Posterior vena cava (tissue), 2 donors: ENCODE measurements at regions not wholly inside any gene's neighbourhood (a gene's known extent, or its start where the extent isn't known, plus 50 kb on each side); places are given as distances from the start of the nearest gene placed in this dataset.
"Not testable (repeated sequence)": the region's sequence is repeated elsewhere in the genome, so short reads cannot be mapped to it uniquely, and the experiment has no call there.

ENCODE experiments used
- DNase-seq: peaks from one replicate; pipeline ENCODE4 v3.0.0-alpha.2; 2020; ENCODE audit warnings: low spot score
- intact Hi-C, 2 donors: fragments of 100-400 bp; cut with DNase I; formaldehyde crosslinking; loops; one replicate each; pipeline versions ENCODE4 v1.14.1 to v1.14.2; 2022 to 2023
- donor health status: DM: yes; HTN: yes; CAD: no.
- donor health status: DM: yes; HTN: yes; CAD: no.

DNA sequence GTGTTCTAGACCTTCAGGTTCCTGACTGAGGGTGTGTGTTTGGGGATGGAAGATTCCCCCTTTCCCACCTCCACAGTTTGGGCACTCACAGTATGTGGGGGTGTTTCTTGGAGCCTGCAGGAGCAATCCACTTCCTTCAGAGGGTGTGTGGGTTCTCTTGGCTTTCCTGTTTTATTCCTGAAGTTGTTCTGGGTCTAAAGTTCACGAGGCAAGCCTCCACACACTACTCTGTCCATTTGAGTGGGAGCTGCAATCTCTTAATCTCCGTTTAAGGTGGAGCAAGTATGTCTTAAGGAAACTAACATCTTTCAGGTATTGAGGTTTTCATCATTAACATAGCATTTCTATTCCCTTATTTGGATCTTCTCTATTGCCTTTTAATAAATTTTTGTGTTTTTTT is 141.8 kb downstream of the TENT5C start:
- no peak for DNase-seq
- intact Hi-C loops, result no loop called here

DNA sequence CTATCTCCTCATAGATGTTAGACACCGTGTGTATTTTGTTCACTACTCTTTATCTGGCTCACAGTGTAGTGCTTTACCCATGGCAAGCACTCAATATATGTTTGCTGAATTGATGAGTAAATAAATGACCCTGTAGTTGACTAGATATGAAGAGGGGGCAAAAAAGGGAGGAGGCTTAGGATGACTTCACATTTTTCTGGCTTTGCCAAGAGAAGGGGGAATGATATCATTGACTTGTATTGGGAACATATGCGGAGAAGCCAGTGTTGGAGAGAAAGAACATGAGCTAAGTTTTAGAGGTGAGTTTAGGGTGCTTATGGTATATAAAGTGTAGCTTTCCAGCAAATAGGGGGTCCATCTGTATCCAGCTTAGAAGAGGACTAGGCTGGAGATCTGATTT is 145.5 kb downstream of the TENT5C start:
- no peak for DNase-seq
- intact Hi-C loops, result loop anchor here (5.0 to 10.0 kb wide), 2 partner anchors 144 to 207 kb away; partner anchors contain the start of gene TENT5C (in 1 of the 2)

DNA sequence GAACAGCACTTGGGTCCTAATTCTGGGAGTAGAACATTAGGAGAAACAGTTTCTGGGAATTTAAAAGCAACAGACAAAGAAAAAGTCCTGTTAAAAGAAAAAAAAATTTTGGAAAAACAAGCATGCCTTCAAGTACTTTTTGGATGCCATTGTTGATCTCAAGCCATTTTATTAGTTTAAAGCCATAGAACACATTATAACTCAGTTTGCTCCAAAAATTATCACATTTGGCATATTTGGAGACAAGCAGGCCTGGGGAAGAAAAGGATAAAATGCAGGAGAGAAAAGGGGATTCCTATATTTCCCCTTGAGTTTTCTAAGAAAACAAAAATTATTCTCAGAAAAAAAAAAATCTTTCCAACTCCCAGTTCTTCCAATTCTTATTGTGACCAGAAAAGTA is 146.8 kb downstream of the TENT5C start:
- no peak for DNase-seq
- intact Hi-C loops, result loop anchor here (5.0 to 10.0 kb wide), 2 partner anchors 145 to 208 kb away; partner anchors contain the start of gene TENT5C (in 1 of the 2)

DNA sequence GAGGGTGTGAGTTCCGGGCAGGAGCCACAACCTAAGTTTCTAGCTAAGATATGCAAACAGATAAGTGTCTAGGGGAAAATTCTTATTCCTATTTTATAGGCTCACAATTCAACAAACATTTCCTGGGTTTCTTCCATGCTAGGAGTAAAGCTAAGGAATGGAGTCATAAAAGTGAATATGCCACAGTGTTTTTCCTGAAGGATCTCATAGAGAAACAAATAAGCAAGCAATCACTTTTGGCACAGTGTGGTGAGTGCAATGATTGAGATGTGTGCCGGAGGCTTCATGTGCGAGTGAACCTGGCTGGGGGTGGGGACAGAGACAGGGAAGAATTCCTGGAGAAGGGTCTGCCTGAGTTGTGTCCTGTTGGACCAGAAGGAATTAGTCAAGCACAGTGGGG is 147.4 kb downstream of the TENT5C start:
- intact Hi-C loops, result loop anchor here (5.0 to 10.0 kb wide), 2 partner anchors 146 to 208 kb away; partner anchors contain the start of gene TENT5C (in 1 of the 2)
- DNase-seq, result no peak

DNA sequence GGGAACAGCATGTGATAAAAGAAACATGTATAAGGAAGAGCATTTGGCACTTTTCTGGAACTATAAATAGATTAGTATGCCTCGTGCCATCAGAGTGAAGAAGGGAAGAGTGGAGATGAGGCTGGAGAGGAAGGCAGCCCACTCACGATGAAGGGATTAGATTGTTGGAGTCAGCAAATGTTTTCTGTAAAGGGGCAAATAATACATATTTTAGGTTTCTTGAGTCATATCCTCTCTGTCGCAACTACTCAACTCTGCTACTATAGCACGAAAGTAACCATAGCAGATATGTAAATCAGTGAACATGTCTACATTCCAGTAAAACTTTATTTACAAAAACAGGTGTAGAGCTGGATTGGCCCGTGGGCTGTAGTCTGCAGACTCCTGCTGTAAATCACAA is 147.8 kb downstream of the TENT5C start:
- intact Hi-C loops, result loop anchor here (5.0 to 10.0 kb wide), 2 partner anchors 146 to 209 kb away; partner anchors contain the start of gene TENT5C (in 1 of the 2)
- no peak for DNase-seq

DNA sequence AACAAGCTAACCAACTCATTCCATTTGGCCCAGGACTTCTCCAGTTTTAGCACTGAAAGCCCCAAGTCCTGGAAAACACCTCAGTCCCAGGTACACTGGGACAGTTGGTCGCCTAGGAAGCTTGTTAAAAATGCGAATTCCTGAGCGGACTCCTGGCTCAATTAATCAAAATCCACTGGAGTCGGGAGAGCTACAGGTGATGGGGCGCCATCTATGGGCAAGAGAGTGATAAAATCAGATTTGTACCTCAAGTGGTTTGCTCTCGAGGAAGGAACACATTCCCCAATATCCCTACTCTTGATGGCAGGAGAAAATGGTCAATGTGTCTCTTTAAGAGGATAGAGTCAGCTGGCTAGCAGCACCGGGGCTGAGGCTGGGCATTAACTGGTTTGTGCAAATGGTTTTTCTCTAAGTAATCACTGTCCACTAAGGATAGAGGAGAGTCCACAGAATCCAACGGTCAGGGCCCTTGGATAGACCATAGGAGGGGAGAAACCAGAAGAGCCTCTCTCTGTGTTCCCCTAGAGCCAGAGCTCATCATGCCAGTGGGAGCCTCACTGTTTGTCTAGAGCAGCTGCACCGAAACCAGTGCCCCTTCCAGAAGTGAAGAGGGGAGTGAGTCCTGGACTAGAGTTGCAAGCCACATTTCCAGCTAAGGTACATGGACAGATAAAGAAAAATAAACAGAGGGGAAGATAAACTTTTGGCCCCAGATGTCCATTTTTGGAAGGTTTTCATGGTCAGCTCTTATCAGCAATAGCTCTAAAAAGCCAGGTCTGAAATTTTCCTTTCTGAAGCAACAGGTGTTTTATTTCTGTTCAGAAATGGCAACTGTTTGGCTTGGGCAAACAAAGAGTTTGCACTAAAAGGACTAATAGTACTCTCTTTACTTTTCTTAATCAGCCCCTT is 148.5 kb downstream of the TENT5C start:
- DNase-seq, result no peak
- intact Hi-C loops, result loop anchor here (5.0 to 10.0 kb wide), 2 partner anchors 147 to 210 kb away; partner anchors contain the start of gene TENT5C (in 1 of the 2)

DNA sequence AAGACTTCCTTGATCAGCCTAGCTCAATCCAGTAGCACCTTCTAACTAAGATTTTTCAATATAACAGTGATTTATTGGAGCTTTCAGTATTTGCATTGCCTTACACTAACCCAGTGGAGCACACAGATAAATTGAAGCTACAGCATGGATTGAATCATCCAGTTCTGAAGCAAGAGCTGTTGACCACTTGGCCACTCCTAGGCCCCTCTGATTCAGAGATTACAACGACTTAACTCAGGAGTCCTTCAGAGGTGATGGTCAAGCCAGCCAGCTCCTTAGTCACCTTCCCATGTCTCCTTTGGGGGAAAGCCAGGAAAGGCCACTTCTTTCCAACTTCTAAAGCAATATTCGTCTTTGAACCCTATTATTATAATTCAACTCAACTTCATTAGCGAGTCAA is 151.8 kb downstream of the TENT5C start:
- intact Hi-C loops, result loop anchor here (5.0 to 10.0 kb wide), 3 partner anchors 213 to 245 kb away; no protein-coding TSS in a partner anchor
- DNase-seq, result no peak

DNA sequence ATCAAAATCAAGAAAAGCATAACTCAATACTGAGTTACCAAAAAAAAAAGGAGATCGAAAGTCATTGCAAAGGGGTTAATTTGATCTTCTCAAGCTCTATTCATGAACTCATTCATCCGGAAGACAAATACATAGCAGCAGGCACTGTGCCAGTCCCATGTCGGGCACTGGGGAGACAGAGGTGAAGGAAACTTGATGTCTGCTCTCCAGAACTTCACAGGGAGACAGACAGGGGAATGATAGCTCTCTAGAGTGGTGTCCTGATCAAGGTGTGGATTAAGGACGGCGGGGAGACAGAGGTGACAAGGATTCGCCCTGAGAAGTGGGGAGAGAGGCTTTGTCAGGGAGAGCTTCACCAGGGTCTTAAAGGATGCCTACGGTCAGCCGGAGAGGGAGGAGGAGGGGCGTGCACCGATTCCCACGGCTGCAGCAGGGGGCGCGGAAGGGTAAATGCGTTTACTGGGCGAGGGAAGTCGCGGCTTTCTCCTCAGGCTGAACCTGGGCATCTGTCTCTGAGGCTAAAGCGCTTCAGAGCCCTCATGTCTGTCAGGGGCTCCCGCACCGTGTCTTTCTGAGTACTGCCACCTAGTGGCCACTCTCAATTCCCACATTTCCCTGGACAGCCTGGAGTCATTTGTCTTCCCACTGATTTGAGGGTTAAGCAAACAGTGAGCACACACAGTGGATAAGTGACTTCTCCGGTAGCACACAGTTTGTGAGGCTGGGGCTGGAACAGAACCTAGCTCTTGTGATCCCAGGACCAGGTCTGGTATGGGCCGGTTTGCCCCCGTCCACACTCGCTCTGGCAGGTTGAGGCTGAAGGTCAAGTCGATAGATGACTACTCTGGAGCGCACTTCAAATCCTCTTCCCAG is 152.8 kb downstream of the TENT5C start:
- peak; percentile 86 for DNase-seq
- intact Hi-C loops, result loop anchor here (5.0 to 10.0 kb wide), 3 partner anchors 214 to 246 kb away; no protein-coding TSS in a partner anchor

DNA sequence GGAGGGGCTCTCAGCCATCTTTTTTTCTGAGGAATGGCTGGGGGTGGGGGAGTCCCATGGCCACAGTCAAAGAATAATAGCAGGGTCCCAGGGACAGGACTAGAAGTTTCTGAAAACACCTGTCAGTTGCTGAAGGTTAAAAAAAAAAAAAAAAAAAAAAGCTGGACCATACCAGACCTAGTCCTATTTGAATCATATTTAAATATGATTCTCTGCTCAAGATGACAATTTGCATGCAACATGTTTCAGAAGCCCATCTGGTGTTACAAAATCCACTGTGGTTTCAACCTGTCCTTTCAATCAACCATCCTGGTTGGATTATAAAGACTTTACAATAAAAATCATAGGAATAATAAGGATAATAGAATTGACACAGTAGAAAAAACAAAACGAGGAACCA is 153.7 kb downstream of the TENT5C start:
- no peak for DNase-seq

DNA sequence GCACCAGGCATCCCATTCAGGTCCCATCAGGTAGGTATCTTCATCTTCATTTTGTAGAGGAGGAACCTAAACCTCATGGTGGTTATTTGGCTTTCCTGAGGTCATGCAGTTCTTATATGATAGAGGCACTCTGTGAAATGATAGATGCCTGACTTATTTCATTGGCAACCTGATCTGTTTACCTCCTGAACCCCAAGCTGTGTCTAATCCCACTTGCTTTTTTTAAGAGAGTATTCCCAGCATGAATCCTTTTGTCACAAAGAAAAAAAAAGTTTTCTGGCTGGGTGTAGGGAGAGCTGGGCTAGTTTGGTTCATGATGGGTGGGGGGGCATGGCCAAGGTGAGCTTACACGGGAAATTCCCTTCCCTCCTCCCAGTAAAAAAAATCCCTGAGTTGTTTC is 154.2 kb downstream of the TENT5C start:
- intact Hi-C loops, result no loop called here
- no peak for DNase-seq

More for the DNA sequence above, 153.7 kb downstream of the TENT5C start:
- intact Hi-C loops, result loop anchor here (5.0 to 10.0 kb wide), 3 partner anchors 215 to 247 kb away; no protein-coding TSS in a partner anchor

DNA sequence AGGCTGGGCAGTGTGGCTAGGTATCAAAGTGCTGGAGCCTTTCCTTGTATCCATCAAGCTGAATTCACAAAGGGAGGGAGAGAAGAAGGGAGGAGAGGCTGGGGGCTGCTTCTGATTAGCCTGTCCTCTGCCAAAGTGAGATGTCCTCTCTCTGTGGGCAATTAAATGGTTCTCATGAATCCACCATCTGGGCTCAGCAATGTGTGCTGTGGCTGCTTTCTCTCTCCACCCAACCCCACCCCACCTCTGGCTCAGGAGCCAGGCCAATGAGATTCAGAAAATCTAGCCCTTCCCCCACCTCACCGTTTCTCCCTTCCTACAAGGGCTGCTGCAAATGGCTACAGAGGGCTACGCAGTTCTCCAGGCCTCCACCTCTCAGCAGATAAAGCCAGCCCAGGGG is 154.6 kb downstream of the TENT5C start:
- no peak for DNase-seq
- intact Hi-C loops, result no loop called here

DNA sequence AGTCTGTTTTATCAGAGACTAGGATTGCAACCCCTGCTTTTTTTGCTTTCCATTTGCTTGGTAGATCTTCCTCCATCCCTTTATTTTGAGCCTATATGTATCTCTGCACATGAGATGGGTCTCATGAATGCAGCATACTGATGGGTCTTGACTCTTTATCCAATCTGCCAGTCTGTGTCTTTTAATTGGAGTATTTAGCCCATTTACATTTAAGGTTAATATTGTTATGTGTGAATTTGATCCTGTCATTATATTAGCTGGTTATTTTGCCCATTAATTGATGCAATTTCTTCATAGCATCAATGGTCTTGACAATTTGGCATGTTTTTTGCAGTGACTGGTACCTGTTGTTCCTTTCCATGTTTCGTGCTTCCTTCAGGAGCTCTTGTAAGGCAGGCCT is 161.7 kb downstream of the GDAP2 start:
- intact Hi-C loops, DNase-seq: not testable (repeated sequence)

DNA sequence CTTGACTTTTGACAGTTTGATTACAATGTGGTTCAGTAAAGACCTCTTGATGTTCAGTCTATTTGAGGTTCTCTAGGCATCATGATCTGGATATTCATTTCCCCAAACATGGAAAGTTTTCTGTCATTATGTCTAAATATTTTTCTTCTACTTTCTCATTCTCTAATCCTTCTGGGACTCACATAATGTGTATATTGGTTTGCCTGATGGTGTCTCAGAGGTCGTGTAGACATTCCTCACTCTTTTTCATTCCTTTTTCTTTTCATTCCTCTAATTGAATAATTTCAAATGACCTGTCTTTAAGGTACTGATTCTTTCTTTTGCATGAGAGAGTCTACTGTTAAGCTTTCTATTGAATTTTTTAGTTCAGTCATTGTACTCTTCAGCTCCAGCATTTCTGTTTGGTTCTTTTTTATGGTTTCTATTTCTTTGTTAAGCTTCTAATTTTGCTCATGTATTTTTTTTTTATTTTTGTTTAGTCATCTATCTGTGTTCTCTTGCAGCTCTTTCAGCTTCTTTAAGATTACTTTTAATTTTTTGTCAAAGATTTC is 158.4 kb downstream of the GDAP2 start:
- no peak for DNase-seq
- intact Hi-C loops, result no loop called here

DNA sequence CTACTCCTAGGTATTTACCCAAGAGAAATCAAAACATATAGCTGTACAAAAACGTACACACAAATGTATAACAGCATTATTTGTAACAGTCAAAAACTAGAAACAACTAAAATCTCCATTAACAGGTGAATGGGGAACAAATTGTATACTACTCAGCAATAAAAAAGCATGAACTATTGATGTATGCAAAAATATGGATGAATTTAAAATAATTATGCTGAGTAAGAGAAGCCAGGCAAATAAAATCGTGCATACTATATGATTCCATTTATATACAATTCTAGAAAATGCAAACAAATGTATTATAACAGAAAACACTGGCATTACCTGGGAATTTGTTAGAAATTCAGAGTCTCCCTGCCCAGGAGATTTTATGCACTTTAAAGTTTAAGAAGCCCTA is 150.1 kb downstream of the GDAP2 start:
- DNase-seq, result no peak
- intact Hi-C loops, result no loop called here

DNA sequence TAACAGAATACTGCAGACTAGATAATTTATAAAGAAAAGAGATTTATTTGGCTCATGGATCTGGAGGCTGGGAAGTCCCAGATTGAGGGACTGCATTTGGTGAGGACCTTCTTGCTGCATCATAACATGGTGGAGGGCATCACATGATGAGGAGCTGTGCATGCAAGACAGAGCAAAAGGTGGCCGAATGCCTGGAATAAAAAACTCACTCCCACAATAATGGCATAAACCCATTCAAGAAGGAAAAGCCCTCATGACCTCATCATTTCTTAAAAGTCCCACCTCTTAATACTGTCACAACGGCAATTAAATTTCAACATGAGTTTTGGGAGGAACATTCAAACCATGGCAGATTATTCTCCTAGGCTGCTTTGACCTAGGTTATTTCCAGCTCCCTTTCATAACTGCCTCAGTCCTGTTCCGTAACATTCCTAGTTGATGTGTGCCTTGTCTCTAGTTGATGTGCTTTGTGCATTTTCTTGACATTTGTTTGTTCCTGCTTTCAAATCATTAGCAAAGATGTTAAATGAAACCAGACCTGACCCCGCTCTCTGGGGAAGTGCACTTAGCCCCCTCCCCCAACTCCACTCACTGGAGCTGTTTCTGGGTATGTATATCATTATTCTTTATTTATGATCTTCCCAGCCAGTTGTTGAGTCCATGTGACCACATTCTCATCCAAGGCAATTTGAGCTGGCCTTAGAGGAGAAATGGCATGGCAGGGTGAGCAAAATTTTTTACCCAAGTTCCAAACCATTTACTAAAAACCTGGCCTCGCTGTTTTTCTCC is 148.5 kb downstream of the GDAP2 start:
- intact Hi-C loops, result no loop called here
- DNase-seq, result no peak

DNA sequence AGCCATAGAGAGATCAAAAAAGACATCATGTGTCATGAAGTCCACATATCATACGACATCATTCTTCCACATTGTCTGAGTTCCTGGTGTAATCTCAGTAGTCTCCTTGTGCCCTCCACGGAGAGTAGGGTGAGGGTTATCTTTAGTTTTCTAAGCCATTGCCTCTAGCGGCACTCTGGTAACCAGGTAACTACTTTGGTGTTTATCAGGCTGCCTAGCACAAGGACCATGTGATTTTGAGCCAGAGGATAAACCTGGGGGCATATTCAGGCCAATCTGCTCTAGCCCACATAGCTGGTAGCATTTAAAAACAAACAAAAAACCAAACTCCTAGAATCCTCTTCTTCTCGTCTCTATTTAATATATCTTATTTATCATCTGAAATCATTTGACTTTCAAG is 147.4 kb downstream of the GDAP2 start:
- no peak for DNase-seq
- intact Hi-C loops, result no loop called here

DNA sequence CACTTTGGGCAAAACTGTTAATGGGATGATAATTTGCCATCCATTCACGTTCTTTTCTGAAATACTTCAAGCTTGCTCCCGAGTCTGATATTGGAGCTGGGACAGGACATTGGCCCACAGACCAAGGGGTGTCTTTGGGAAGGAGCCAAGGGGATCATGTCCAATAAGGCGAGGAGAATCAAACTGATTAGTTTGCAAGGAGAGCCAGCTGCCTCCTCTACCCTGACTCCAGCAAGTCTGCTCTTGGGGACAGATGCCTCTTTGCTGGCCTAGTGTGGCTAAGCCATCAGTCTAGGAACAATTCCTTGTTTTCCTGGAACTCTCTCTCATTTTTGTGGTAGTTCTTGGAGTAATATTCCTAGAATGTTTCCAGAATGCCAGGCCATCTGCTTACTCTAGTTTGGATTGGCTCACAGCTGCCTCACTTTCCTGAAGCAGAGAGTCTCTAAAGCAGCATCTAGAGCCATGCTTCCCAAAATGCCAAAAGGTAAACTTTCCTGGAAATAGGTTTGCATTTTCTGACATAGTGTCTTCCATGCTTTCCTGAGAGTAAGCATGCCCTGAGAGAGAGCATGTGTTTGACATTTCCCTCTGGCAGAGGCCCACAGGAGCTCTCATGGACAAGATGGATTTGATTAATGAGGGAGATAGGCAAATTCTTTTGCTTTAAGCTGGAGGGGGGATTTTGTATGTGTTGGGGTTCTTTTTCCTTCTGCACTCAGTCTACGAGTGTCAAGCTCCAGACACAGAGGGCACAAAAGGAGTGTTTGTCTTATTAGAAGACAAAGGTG is 145.6 kb downstream of the GDAP2 start:
- no peak for DNase-seq
- intact Hi-C loops, result no loop called here

DNA sequence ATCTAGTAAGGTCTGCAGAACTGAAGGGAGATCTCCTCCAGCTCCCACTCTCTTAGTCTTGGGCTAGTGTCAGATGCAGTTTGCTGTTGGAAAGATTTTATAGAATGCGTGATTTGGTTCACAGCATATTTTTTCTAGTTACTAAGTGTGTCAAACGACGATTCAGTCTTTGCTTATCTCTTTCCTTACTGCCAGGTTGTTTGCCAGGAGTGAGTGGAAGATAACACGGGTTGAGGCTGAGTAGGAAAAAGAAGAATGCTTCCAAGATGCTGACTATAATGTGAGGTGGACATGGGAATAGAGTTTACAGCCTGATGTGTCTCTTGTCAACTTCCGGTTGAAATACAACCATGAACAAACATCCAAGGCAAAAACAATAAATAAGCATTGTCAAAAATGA is 141.4 kb downstream of the GDAP2 start:
- intact Hi-C loops, result no loop called here
- DNase-seq, result no peak
